GM21390 (cell line): ENCODE measurements at regions not wholly inside any gene's neighbourhood (a gene's known extent, or its start where the extent isn't known, plus 50 kb on each side); places are given as distances from the start of the nearest gene placed in this dataset.

ENCODE experiments used
- ATAC-seq: cut with Tn5 transposase; IDR thresholded peaks from one replicate; pipeline ENCODE4 v1.9.1; 2021; ENCODE audit not compliant: unreplicated experiment

DNA sequence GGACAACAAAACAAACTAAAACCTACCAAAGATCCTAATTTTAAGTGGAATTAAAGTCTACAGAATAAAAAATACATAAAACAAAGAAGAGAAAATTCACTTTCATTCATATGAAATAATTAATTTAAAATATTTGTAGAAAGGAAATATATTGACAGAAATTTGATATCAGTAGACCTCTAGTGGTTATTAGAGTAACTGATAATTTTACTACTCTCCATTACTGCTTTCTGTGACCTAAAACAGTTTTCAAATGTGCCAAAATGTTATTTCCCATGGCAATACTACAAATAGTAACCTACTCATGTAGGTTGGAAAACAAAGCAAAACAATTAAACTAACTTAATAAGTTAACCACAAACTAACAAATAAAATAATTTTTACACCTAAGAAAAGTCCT is 147.1 kb downstream of the NOL4 start:
- ATAC-seq = no peak

DNA sequence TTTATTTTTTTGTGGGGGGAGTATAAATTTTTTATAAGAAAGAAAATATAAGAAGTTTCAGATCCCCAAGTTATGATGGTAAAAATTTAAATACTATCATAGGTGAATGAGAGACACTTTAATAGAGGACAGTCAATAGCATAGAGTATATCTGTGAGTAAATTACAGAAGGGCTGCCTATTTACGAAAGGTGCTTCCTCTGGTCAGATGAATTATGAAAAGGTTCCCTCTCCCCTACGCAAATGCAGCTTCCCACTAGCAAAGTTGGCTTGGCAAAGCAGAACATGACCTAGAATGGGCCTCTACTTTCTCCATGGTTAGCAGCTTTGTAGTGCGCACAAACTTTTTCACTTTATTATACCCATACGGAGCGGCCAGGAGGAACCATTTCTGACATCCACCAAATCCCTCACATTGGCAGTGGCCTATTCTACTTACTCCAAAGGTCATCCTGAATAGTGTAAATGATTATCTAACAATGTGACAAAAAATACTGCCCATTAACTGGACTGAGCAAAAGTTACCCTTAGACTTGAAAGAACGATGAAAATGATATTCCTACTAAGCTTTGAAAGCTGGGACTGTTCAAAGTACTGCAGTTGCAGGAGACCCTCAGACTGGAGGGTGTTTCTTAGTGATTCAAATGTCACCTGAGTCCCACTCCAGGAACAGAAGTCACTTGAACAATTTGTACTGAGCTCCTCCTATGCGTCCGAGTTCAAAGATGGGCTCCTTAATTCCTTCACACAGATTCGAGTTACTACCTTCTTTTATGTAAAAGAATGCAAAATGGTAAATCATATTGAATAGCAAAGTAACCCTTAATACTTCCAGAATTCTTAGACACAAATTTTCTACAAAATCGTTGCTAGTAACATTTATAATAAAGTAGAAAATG is 148.5 kb downstream of the NOL4 start:
- no peak for ATAC-seq

DNA sequence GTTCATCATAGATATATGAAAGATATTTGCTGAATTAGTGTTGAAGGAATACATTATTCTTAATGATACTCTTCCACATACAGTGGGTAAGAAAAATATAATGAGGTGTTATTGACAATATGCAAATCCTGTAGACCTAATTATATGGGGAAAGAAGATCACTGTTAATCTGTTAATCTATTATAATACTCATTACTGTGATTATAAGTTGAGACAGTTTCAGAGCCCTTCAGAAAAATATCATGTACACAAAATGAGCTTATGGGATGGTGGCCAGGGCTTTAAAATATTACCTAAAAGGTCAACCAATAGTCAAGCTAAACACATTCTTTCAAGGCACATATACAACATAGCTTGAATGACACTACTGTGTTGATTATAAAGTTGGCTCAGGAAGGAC is 163.5 kb downstream of the NOL4 start:
- ATAC-seq = no peak

DNA sequence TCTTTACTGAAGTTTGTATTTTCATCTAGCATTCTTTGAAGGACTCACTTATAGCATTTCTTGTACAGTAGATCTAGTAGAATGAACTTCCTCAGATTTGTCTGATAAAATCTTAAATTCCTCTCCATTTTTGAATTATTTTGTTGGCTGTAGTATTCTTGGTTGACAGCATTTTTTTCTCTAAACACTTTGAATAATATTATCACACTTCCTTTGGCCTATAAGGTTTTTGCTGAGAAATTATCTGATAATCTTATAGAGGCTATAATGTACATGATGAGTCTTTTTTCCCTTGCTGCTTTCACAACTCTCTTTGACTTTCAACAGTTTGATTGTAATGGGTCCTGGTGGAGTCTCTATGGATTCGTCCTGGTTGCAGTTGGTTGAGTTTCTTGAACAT is 169.5 kb downstream of the NOL4 start:
- no peak for ATAC-seq

DNA sequence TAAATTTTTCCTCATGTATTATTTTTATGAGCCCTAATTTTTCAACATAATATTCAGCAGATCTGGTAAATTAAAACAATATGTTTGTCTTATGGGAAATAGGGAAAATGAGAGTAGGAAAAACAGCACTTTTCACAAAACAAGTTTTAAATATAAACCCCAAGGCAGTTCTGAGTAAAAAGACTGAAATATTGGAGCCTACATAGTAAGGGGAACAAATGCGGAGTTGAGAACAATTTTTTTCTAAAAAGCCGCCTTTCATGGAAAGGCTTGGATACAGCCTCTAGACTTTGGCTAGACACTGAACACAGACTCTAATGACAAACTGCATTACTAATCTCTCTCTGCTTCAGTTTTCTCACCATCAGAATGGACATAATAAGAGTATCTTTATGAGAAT is 174.1 kb downstream of the NOL4 start:
- ATAC-seq = no peak

DNA sequence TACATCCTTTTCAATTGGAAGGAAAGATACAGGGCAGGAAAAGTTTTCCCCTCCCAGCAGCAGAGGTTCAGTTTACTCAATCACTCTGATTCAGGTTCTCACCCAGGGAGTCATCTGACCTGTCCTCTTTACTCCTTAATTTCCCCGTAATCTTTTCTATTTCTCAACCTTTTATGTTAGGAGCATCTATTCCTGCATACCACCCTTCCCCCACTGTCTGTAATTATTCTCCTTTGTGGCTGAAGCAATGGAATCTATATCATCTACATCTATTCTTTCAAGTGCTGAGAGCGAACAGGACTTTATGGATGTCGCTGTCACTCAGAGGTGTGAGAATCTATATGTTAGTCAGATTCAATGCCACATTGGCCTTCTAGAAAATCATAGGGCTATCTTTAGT is 175.2 kb downstream of the NOL4 start:
- no peak for ATAC-seq

DNA sequence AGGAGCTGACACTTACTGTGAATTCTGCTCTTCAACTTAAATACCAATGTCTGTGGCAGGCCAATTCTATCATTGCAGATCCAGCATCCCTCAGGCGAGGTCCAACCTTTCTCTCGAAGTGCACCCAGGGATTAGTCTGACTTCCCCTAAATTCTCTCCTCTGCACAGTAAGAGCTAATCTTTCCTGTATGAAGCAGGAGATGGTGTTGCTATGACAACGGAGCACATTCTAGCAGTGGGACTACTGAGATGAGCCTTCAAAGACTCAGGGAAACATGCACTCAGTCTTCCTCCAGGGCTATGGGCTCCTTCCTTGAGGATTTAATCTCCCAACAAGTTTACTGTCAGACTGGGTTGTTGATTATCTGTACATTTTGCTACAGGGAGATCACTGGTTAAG is 176.3 kb downstream of the NOL4 start:
- no peak for ATAC-seq

DNA sequence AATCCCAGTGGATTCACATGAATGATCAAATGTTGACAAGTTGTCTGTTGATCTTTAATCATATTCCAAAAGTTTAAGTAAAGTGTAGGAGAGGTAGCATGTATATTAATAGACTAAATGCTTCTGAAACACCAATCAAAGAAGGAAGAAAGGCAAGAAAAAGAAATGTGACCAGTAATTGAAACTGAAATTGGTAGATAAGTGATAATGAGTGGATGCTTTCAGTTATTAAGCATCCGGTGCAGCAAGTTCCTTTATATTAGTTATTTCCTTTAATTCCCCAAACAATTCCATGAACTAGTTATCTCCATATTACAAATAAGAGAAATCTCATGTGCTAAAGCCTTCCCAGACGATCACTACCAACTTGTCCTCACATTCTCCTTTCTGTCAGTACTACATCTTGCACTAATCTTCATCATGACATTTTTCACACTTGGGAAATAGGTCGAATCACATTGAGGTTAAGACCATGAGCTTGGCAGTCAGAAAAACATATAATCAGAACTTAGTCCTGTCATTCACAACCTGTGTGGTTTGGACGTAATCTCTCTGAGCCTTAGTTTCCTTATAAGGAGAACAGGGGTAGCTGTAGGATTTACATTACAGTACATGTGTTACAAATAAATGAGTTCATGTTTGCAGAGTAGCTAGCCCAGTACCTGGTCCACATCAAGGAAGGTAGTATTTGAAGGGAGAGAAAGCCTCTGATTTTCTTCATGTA is 182.1 kb downstream of the NOL4 start:
- no peak for ATAC-seq

DNA sequence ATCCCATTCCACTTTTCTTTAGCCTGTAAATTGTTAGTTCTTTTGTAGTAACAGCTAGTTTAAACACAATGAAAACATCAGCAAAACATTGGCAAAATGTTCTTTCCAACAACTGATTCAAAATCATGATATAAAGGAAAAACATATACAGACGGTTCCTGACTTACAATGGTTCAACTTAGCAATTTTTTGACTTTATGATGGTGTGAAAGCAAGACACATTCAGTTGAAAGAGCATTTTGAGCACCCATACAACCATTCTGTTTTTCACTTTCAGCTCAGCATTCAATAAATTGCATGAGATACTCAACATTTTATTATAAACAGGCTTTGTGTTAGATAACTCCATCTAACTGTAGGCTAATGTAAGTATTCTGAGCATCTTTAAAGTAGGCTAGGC is 185.1 kb downstream of the NOL4 start:
- no peak for ATAC-seq

DNA sequence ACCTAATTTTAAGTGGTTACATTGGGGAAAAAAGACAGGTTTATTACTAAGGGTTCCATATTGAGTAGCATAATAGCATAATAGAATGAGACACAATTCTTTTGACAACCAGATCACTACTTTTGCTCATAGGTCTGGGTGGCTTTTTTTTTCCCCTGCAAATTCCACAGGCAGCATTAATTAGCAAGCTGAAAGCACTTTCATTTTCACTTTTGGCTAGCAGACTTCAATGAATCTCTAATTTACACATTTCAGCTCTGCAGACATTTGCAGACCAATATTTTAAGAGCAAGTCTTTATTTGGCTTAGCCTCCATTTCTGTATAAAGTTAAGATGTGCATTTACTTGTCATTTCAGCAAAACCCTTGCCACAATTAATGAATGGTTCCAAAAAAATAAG is 185.5 kb downstream of the NOL4 start:
- ATAC-seq = no peak

DNA sequence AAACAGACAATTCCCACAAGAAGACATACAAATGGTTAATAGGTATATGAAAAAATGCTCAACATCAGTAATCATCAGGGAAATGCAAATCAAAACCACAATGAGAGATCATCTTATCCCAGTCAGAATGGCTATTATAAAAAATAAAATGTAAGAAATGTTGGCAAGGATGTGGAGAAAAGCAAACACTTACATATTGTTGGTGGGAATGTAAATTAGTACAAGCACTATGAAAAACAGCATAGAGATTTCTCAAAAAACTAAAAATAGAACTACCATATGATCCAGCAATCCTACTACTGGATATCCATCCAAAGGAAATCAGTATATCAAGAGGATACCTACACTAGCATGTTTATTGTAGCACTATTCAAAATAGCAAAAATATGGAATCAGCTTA is 186.6 kb downstream of the NOL4 start:
- ATAC-seq = no peak

DNA sequence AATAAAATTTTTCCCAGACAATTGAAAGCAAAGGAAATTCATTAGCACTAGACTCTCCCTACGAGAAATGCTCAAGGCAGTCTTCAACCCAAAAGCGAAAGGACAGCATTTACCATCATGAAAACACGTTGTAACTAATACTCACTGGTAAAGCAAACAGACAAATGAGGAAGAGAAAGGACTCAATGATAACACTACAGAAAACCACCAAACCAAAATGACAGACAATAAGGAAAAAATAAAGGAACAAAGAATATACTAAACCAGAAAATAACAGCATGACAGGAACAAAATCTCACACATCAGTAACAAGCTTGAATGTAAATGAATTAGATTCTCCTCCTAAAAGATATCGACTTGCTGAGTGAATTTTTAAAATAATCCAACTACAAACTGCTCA is 190.7 kb downstream of the NOL4 start:
- peak; percentile 50 for ATAC-seq

DNA sequence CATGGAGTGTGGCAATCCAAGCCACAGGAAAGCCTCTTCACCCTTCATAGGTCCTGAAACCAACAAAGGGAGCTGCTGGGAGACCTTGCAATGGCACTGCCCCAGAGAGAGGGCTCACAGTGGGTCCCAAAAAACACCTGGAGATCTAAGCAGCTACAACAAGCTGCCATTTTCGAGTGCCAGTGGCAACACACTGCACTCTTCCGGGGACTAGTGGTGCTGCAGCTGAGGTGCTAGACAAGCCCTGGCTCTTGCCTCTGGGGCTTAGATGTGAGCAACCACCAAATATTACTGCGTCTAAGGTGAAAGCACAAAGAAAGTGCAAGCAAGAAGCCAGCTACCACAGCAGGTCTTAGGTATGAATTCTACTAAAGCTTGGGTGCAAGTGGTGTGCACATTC is 192.9 kb downstream of the NOL4 start:
- no peak for ATAC-seq

DNA sequence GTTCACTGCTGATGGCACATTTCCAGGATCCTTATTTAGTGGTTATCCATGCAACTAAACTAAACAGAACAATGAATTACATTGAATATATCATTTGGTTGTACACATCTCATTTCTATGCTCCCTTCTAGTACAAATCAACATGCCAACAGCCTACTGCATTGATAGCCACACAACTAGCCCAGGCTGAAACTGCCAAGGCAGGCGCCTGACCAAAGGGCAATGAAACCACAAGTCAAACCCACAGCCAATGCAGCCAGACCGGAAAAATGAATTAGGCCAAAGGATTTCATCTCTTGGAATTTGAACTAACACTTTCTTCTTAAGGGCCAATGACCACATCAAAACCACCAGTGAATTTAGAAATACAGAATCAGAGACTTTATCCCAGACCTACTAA is 196.4 kb downstream of the NOL4 start:
- no peak for ATAC-seq

DNA sequence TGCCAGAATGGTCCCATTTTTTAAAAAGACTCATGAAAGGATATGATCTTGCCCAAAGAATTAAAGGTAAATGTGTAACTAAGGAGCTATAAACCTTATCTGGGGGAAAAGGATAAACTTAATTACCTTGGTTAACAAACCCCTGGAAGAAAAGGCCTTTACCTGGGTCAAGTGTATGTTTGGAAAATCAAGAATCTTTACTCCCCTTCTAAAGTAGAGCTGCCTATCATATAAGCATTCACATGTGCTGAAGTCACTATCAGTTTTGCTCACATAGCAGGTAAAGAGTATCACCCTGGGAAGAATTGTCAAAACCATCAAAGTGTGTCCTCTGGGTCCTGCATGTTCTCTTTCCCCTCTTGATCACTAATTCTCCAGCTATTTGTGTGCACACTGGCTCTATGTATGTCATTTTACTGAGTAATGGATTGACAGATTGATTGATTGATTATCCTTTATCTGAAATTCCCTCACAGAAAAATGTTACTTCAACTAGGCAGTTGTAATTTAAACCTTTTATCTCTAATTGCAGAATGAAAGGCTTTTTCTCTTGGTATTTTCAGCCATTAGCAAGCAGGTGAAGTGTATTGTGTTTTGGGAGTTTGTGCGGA is 199.4 kb downstream of the NOL4 start:
- ATAC-seq = no peak

DNA sequence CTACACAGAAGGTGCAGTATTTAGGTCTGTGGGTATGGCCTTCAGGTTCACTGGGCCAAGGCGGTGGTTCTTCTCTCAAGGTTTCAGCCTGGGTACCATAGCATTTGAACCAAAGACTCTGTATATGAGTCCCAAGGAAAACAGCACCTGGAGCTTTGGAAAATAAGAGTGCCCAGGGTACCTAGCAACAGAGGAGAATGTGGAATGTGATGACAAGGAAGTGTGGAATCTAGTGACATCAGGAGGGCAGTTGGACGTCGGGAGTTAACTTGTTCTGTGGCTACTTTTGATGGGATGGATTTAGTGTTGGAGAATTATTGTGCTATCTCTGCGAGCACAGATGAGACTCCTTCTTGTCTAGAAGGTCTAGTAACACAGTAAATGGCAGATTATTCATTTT is 201.2 kb downstream of the NOL4 start:
- ATAC-seq = no peak

DNA sequence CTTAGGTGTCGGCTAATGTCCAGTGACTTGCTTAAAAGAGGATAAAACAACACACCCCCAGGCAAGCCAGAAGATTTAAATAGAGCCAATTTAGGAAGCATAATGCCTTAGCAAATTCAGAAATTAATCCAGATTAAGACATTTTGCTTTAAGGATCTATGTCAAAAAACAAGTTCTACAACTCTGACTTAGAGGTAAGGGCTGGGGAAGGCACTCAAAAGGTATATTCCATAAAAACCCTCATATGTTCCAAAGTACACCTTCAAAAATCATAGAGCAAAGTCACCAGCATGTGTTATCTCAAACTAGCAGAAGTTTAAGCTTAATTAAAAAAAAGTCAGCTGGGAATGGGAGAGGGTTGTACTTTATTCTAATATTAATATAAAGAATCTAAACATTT is 206.4 kb downstream of the NOL4 start:
- no peak for ATAC-seq

DNA sequence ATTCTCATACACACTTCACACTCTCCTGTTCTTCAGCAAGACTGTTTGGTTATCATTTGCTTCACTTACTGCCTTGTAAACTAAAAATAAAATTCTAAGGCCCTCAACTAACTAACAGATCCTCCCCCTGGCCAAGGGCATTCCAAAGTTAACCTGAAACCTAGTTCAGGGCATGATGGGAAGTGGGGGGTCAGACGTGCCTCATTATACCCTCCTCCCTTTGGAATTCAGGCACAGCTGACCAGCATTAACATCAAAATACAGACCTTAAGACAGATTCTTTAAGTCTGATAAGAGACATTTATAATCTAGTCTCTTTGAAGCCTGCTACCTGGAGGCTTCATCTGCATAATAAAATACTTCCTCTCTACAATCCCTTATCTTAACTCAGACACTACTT is 221.0 kb downstream of the NOL4 start:
- no peak for ATAC-seq

DNA sequence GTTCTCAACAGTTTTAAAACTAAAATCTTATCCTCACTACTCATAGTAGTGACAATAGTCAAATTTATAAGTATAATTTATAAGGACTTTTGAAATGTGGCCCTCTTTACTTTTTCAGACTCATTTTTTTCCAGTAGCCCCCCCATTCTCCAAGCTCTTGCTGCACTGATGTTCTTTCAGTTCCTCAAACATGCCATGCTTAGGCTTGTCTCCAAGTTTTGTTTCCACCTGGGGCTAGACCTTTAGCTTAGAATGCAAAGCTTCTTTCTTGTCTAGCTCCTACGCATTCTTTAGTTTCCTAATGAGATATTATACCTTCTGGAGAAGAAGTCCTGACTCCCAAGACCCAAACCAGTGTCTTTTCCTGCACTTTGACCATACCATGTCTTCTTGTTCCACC is 222.6 kb downstream of the NOL4 start:
- no peak for ATAC-seq

DNA sequence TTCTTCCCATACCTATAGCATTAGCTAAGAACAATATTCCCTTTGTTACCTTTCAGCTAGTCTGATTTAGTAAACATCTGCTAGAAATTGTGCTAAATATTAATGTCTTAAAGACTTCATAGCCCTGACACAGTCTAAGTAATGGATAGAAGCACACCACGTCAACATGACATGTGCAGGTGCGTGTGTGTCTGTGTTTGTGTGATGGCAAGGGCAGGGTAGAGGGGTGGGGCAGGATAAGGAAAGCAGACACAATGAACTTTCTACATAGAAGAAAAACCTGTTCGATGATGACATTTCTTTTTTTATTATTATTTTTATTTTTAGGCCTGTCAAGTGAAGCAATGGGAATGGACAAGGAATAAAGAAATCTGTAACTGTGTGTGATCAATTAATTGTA is 223.3 kb downstream of the NOL4 start:
- ATAC-seq = no peak

DNA sequence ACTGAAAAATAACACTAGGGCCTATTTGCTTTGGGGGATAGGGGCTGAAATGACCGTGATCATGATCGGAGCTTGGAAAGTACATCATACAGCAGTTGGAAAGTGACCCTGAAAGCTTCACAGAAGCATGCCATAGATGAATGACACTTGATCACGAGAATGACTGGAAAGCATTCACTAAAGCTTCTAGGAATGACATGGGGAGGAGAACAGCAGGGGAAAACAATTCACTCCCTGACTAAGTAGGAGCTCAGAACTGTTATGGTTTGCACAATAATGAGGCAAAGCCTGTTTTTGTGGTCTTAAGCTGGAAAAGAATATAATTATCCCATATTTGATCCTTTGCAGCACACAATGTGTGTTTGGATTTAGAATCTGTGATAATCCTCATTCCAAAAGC is 237.5 kb downstream of the NOL4 start:
- no peak for ATAC-seq

DNA sequence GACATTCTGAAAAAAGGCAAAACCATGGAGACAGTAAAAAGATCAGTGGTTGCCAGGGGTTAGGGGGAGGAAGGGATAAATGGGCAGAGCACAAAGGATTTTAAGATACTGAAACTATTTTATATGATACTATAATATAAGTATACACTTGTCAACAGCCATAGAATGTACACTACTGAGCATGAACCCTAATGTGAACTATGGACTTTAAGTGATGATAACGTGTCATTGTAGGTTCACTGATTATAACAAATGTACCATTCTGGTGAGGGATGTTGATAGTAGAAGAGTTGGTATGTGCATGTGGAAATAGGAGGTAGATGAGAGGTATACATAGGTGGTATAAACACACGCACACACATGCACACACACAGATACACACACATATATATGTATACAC is 241.6 kb downstream of the NOL4 start:
- no peak for ATAC-seq
